Cardiac septum (tissue), 1 donor: ENCODE measurements at regions not wholly inside any gene's neighbourhood (a gene's known extent, or its start where the extent isn't known, plus 50 kb on each side); places are given as distances from the start of the nearest gene placed in this dataset.

Experiments
- DNase-seq: peaks from one replicate; pipeline ENCODE4 v3.0.0-alpha.2; 2020; ENCODE audit warnings: low spot score
- intact Hi-C: fragments of 100-400 bp; cut with DNase I; formaldehyde crosslinking; loops from one replicate; pipeline ENCODE4 v1.14.0; 2022
- donor health status: DM: no; HTN: no; CAD: no.

DNA sequence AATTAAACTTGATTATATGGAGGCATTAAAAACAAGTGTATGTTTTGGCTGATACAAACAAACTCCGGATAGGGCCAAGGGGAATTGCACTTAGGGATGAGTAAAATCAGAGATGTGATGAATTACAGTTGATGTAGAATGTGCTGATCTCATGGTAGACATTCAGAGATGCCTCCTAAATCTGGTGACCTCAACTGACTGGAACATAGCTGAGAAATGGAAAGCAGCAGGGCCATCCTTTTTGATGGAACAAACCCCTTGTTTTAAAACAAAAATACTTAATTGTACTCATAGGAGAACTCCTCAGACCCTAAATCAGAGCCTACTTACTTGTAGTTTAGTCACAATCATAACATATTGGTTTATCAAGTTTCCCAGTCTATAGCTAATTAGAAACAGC, 122.8 kb downstream of the C12orf75 start:
- intact Hi-C loops, result no loop called here
- no peak for DNase-seq

DNA sequence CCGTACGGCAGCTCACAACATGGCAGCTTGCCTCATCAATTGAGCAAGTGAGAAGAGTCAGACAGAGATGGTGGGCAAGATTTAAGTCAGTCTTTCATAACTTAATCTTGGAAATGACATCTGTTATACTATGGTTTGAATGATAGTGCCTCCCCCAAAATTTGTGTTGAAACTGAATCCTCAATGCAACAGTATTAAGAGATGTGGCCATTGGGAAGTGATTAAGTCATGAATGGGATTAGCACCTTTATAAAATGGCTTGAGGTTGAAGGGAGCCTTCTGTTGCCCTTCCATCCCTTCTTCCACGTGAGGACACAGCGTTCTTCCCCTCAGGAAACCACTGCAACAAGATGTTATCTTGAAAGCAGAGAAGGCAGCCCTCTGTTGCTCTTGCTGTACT, 124.2 kb downstream of the C12orf75 start:
- DNase-seq, result no peak
- intact Hi-C loops, result no loop called here

DNA sequence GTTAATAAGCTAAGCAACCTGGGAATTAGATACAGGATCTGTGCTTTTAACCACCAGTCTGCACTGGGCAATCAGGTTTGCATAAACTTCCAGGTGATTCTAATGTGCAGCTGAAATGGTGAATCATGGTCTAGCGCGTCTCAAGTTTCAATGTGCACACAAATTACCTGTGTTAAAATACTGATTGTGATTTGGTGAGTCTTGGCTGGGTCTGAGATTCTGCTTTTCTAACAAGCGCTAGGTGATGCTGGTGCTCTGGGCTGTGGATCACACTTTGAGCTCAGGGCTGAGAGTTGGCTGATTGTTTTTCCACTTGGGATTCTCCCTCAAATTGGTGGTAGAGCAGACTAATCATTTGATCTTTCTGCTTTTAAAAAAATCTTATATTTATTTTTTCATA, 124.8 kb downstream of the C12orf75 start:
- intact Hi-C loops, result no loop called here
- no peak for DNase-seq

DNA sequence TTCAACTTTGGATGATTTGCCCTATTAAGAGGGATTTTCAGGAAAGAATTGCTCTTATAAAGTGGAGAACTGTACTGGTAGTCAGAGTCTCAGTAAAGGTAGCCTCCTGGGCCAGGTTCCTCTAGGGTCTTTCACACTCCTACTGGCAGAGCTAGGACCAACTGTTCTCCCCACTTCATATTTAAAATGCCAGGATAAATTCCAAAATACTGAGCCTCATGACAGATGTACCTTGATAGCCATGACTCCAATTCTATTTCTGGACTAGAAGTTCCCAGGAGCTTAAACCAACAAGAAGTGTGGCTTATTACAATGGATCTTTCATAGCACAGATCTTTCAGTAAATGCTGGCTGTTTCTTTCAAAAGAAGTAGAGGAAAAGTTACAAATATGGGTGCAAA, 126.5 kb downstream of the C12orf75 start:
- intact Hi-C loops, result no loop called here
- no peak for DNase-seq

DNA sequence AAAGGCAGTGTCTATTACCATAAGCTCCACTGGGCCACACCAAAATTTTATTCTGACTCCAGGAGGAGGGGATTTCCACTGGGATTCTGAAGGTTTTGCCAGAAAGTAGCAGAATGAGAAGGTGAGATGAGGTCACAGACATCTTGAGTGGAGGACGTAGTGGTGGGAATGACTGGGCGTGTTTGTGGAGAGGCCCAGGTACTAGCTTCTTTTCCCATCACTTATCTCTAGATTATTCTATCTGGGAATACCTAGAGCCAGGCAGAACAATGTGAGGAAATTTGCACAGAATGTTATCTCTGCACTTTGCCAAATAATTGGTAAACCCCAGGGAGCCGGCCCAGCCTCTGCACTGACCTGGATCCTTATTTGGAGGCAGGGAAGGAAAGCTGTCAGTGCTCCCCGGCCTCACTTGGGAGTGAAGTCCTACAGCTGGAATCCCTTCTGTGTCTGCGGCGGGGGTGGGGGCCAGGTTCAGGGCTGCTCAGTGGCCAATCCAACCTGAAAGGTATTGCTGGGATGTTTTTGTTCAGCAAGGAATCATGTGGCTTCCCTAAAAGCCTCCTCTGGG, 129.4 kb downstream of the C12orf75 start:
- no peak for DNase-seq
- intact Hi-C loops, result no loop called here

DNA sequence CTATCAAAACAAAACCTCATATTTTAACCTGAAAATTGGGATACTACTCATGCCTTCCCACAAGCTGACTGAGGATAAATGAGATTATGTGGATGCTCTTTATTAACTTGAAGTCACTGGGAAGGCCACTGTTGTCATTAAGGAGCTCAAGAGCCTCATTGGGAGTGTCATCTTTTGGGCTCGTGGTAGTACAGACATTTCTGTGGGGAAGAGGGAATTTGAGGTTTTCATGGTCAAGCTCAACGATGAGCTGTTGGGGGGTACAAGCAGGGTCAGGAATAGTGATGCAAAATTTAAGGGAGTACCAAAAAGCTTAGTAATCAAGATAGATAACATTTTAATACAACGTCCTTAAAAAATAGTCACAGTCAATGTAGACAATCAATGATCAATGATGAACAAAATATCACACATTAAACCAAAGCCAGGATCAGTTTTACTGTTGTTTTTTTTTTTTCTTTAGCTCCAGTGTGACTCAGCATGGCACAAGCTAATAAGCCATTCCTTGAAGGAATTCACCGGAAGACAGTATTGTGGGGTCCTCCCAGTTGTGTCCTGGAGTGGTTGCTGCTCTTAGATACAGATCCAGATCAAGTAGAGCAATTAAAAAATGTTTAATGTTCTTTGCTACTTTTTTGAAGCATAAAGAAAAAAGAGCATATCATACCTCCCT, 130.9 kb downstream of the C12orf75 start:
- no peak for DNase-seq
- intact Hi-C loops, result no loop called here

DNA sequence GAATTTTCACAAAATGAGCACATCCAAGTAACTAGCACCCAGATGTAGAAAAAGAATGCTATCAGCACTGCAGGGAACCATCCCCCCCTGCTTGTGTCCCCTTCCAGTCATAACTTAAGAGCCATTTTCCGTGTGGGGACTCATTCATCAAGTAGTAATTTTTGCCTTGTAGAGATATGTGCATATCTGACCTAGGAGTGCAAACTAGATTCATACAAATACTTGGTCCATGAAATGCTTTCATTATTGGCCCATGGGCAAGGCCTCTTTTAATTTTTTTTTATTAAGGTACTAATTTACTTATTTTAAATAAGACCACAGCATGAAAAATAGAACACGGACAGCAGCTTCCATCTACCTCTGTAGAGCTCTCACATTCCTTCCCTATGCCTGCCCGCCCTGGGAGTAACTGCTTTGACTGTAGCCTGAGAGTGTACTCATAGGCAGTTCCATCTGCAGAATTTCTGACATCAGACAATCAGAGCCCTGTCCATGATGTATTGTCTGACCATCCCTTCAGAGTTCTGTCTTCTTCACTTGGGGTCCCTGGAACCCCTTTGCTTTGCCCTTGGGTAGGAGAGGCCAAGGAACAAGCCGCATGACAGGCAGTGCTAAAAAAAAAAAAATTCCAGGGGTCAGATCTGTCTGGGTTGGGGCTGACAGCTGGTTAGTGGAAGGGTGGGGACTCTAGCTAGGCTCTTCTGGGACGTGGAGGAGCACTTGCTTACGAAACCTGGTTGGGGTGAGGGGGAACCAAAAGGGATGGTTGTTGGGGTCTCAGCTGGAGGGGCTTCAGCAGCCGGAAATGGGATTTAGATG, 131.7 kb downstream of the C12orf75 start:
- intact Hi-C loops, result no loop called here
- DNase-seq, result no peak

DNA sequence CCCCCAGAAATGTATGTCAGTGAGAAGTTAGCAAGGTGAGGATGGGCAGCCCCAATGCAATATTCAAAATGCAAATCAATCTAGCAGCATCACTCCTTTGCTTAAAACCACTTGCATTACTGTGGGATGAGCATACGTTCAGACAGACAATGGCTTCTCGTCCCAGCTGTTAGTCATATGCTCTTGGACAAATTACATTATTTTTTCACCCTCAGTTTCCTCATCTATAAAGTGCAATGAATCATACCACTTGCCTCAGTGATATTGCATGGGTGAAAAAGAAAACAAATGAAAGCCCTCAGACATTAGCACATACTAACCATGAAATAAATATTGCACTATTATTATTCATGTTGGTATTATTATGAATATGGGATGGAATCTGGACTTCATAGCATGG, 132.3 kb downstream of the C12orf75 start:
- intact Hi-C loops, result no loop called here
- no peak for DNase-seq

DNA sequence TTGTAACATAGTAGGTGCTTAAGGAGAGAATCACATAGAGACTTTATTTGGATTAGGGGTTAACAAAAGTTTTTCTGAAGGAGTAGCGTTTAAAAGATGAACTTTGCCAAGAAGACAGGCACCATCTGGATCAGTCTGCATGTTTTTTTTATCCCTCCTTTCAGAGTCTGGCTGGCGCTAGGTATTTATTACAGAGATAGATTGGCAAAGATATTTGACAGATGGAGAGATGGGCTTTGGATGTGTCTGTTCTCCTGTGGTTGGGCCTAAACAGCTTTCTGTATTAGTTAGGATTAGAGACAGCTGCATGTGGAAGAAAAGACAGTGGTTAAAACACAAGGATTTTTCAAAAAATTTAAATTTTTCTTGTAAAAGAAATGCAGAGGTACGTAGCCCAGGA, 133.9 kb downstream of the C12orf75 start:
- no peak for DNase-seq
- intact Hi-C loops, result no loop called here

DNA sequence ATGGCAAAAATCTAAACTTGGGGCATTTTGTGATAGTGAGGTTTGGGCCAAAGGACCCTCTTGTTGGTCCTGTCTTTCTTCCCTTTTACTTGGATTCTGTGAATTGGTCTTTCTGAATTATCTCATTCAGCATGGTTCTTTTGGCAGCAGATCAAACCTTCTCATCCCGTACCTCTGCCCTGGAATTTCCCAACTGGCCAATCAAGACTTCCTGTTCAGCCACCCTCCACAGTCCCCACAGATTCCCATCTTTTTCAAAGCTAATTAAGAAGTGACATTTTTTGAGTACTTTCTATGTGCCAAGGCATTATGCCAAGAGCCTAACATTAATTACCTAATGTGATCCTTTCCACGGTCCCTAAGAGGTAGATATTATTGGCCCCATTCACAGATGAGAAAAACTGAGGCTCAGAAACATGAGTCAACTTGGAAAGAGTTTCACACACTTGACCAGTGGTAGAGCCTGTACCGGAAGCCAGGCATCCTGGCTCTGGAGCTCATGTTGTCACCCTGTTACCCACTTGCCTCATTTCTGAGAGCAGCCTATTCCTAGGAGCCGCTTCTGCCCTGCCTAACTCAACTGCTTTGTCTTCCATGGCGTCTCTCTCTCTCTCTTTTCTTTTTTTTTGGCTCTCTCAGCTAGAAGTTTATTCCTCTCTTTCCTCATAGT, 135.9 kb downstream of the C12orf75 start:
- intact Hi-C loops, result no loop called here
- DNase-seq, result no peak

DNA sequence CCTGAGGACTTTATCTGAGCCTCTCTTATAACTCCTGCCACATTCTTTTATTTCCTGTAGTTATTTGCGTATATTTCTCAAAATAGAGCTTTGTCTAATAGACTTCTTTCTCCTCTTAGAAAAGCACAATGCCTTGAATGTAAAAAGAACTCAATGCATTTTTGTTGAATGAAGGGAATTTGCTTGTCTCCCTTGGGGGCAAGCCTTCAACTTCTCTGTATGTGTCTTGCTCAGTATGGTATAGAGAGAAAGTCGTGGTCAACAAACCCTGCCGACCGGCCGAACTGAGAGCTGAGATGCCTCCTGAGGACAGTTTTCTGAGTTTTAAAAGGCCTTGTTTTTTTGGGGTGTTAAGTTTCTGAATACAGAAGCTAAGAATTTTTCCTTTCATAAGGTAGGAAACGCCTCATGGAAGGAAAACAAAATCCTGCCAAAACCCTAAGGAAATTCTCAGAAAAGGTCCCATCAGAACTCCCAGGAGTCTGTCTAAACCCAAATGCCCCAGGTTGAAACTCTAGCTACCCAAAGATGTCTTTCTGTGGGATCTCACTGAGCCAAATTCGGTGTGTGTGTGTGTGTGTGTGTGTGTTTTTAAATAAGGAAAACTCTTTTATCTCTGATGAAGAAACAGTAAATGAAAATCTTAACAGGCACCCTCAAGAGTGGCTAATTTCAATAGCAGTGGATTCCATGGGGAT, 136.6 kb downstream of the C12orf75 start:
- DNase-seq, result no peak
- intact Hi-C loops, result no loop called here

DNA sequence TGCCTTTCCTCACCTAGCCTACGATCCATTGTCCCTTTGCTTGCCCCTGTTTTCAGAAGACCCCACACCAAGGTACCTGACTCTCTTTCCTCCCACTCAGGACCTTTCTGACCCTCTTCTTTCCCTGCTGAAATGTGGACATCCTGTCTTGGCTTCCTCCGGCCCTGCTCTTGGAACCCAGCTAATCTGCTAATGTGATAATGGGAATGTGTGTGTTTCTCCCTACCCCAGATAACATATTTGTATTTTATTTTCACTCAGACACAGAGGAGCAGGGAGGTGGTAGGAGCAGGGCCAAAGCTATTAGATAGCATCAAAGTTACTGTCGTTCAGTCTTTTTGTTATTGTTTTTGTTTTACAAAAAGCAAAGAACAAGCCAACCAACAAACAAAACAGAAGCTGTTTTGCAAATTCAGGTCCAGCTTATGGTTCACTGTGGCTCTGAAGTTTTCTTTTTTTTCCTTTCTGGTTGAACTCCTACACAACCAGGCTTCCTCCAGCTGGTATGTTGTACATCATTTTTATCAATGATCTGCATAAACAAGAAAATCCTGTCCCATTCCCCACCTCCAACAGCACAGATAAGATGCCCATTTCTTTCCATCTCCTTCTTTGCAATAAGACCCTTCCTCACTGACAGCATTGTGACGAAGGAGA, 137.3 kb downstream of the C12orf75 start:
- DNase-seq, result no peak
- intact Hi-C loops, result no loop called here

DNA sequence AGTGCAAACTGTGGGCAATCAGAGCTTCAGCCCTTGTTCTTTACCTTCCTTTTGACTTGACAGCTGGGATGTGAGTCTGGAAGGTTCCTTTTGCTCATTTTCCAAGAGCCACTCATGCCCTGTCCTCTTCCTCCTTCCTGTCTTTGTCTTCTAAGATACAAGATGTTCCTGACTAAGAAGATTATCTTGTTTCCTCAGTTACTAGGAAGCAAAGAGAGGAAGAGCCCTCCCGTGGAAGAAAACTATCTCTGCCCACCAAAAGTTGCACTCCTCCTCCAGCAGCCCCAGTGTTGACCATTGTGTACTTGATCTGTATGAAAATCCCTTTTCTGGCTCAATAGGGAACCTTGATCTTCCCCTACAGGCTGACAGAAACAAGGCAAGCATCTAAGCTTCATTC, 138.0 kb downstream of the C12orf75 start:
- intact Hi-C loops, result no loop called here
- no peak for DNase-seq

DNA sequence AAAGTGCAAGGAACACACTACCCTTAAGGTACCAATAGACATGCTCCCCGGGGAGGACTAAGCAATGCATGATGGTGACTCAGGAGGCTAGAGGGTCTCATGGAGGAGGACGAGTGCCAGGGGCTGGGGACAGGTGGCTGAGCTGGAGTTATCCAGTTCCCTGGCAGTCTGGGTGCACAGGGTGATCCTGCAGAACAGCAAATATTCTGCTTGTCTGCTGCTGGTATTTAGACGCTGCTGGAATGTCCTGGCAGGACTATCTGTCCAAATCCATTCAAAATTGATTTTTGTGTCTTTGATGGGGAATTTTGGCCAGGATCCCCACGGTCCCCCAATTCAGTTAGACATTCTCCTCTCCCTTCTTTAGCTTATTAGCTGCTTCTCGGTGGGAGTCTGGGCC, 138.7 kb downstream of the C12orf75 start:
- intact Hi-C loops, result no loop called here
- DNase-seq, result no peak

DNA sequence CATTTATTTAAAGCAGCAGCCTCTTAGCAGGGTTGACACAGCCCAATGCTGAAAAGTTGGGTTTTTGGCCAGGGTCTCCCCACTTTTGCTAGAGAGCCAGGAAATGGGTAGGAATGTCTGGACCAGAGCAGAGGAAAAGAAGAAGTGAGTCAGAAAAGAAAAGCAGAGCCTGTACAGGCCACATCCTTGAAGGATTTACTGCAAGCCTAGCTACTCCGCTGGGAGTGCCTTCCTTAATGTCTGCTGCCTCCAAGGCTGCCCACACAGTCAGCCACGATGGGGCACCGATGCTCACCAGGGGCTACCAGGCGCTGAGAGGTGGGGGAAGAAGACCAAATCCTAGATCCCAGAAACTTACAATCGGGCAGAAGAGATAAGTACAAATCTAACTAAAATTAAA, 139.2 kb downstream of the C12orf75 start:
- no peak for DNase-seq
- intact Hi-C loops, result no loop called here

DNA sequence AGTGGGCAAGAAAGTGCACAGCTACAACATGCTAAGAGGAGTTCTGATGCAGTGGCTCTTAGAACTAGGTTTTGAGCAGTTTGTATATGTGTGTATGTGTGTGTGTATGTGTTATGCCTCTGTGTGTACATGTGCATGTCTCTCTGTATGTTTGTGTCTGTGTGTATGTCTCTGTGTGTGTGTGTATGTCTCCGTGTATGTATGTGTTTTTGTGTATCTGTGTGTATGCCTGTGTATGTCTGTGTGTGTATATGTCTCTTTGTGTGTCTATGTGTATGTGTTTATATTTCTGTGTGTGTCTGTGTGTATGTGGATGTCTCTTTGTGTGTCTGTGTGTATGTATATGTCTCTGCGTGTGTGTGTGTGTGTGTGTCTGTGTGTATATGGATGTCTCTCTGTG, 139.6 kb downstream of the C12orf75 start:
- intact Hi-C loops, result no loop called here

DNA sequence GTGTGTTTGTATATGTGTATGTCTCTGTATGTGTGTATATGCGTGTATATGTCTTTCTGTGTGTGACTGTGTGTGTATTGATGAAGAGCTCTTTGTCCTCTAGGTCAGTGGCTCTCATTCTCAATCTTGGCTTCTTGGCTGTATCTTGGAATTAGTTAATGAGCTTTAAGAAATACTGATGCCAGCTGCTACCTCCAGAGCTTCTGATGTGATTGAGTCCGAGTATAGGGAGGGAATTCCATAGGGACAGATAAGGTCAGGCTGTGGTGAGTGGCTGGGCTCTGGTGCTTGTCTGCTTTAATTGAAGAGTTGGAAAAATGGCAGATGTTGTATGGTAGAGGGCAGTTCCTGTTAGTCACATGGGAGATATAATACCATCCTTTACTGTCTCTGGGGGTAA, 140.1 kb downstream of the C12orf75 start:
- no peak for DNase-seq
- intact Hi-C loops, result no loop called here

More for the DNA sequence above, 139.6 kb downstream of the C12orf75 start:
- no peak for DNase-seq

DNA sequence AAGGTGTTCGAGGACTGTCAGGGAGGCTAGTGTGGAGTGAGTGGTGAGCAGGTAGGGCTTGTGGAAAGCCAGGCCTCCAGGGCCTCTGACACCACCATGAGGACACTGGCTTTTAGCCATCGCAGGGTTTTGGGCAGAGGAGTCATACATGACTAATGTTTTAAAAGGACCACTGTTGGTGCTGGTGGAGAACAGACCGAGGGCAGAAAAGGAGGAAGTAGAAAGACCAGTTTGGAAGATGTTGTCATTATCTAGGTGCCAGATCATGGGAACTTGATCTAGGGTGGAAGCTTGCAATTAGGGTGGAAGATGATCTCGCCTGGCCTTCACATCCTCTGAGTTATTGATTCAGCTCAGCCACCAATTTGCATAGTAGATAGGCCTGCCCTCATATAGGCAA, 144.2 kb downstream of the C12orf75 start:
- DNase-seq, result no peak
- intact Hi-C loops, result no loop called here

DNA sequence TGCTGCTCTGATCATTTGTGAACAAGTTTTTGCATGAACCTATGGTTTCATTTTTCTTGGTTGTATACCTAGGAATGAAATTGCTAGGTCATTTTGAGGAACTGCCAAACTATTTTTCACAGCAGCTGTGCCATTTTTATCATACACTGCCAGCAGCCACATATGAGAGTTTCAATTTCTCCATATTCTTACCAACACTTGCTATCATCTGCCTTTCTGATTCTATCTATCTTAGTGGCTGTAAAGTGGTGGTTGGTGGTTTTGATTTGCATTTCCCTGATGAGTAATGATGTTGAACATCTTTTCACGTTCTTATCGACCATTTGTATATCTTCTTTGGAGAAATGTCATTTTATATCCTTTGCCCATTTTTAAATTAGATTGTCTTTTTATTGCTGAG, 146.1 kb downstream of the C12orf75 start:
- intact Hi-C loops, result no loop called here
- no peak for DNase-seq

DNA sequence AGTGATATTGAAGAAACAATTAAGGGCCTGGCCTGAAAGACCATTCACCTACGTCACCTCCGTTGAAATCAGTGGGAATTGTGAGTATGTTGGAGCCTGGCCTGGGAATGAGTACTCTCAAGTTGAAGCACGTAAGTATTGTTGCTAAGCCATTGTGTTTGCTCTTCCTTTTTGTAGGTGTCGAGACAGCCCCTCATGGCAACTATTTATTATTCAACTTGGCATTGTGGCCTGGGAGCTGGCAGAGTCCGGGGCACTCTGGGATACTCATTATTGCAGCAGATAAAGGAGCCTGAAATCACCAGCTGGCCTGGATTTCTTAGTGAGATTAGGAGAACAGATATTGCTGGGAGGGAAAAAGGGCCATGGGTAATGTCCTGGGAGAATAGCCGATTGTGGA, 147.4 kb downstream of the C12orf75 start:
- no peak for DNase-seq
- intact Hi-C loops, result no loop called here
